ENCODE measurements at regions not wholly inside any gene's neighbourhood (a gene's known extent, or its start where the extent isn't known, plus 50 kb on each side); places are given as distances from the start of the nearest gene placed in this dataset.
"Not testable (repeated sequence)": the region's sequence is repeated elsewhere in the genome, so short reads cannot be mapped to it uniquely, and the experiment has no call there.

- DNase-seq, result no peak
Measured at GRCh38 chr15:62513893-62514292, 348.8 kb upstream of the C2CD4B start.

GRCh38 chr15:62515696-62516395 is 350.8 kb upstream of the C2CD4B start:
- no peak for DNase-seq

GRCh38 chr15:62517541-62517940 is 352.5 kb upstream of the C2CD4B start:
- DNase-seq, result no peak

GRCh38 chr15:62518666-62519065 is 353.6 kb upstream of the C2CD4B start:
- DNase-seq, result not testable (repeated sequence)

GRCh38 chr15:62519900-62520299 is 354.8 kb upstream of the C2CD4B start:
- DNase-seq, result no peak

- no peak for DNase-seq
Measured at GRCh38 chr15:62520887-62521286, 355.8 kb upstream of the C2CD4B start.

- no peak for DNase-seq
Measured at GRCh38 chr15:62521396-62521795, 356.3 kb upstream of the C2CD4B start.

- DNase-seq, result no peak
Measured at GRCh38 chr15:62524848-62525247, 359.8 kb upstream of the C2CD4B start.

- DNase-seq, result no peak
Measured at GRCh38 chr15:62527387-62527786, 362.3 kb upstream of the C2CD4B start.

- no peak for DNase-seq
Measured at GRCh38 chr15:62528505-62528904, 363.4 kb upstream of the C2CD4B start.

GRCh38 chr15:62532367-62532766 is 367.3 kb upstream of the C2CD4B start:
- no peak for DNase-seq

- no peak for DNase-seq
Measured at GRCh38 chr15:62533687-62534086, 368.6 kb upstream of the C2CD4B start.

GRCh38 chr15:62534996-62535395 is 369.9 kb upstream of the C2CD4B start:
- no peak for DNase-seq

- DNase-seq, result no peak
Measured at GRCh38 chr15:62539236-62539635, 374.2 kb upstream of the C2CD4B start.

- no peak for DNase-seq
Measured at GRCh38 chr15:62541250-62541649, 376.2 kb upstream of the C2CD4B start.

- no peak for DNase-seq
Measured at GRCh38 chr15:62541846-62542245, 376.8 kb upstream of the C2CD4B start.

- no peak for DNase-seq
Measured at GRCh38 chr15:62544446-62544845, 379.4 kb upstream of the C2CD4B start.

GRCh38 chr15:62545467-62546227 is 380.6 kb upstream of the C2CD4B start:
- no peak for DNase-seq

- DNase-seq, result no peak
Measured at GRCh38 chr15:62546628-62547027, 381.5 kb upstream of the C2CD4B start.

- no peak for DNase-seq
Measured at GRCh38 chr15:62547584-62547983, 382.5 kb upstream of the C2CD4B start.

GRCh38 chr15:62549345-62549970 is 384.4 kb upstream of the C2CD4B start:
- no peak for DNase-seq

GRCh38 chr15:62550106-62550505 is 385.0 kb upstream of the C2CD4B start:
- DNase-seq, result no peak

- DNase-seq, result no peak
Measured at GRCh38 chr15:62552444-62552843, 387.4 kb upstream of the C2CD4B start.
